GM12892 (cell line): ENCODE measurements at regions not wholly inside any gene's neighbourhood (a gene's known extent, or its start where the extent isn't known, plus 50 kb on each side); places are given as distances from the start of the nearest gene placed in this dataset.

Experiments used
- POLR2A ChIP-seq: IDR thresholded peaks from 2 replicates; pipeline ENCODE4 v1.6.1; 2011; ENCODE audit warnings: low read depth, low read length, control low read depth
- POLR2AphosphoS5 ChIP-seq: IDR thresholded peaks from 2 replicates; pipeline ENCODE4 v1.6.1; 2011; ENCODE audit warnings: low read depth, low read length, control low read depth
- TAF1 ChIP-seq: IDR thresholded peaks from 2 replicates; pipeline ENCODE4 v1.6.1; 2011; ENCODE audit warnings: low read depth, mild to moderate bottlenecking, control low read depth, low read length, borderline replicate concordance

DNA sequence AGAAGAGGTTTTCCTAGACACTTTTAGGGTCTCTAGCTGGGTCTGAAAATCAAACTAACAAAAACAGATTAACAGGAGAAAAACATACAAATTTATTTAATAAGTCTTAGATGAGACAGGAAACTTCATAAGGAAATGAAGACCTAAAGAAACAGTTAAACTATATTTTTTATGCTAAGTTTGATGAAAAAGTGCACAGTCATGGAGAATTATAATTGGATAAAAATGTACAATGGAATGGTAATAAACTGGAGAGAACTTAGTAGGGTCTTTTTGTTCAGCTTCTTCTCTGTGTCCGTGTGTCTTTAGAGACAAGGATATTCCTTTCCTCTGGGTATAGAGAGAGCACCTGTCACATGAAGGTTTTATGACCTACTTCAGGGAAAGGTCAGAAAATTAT is 323.4 kb downstream of the RAB38 start:
- no peak for TF ChIP-seq TAF1
- TF ChIP-seq POLR2AphosphoS5 = no peak
- TF ChIP-seq POLR2A = no peak
